ENCODE measurements at regions not wholly inside any gene's neighbourhood (a gene's known extent, or its start where the extent isn't known, plus 50 kb on each side); places are given as distances from the start of the nearest gene placed in this dataset.

DNA sequence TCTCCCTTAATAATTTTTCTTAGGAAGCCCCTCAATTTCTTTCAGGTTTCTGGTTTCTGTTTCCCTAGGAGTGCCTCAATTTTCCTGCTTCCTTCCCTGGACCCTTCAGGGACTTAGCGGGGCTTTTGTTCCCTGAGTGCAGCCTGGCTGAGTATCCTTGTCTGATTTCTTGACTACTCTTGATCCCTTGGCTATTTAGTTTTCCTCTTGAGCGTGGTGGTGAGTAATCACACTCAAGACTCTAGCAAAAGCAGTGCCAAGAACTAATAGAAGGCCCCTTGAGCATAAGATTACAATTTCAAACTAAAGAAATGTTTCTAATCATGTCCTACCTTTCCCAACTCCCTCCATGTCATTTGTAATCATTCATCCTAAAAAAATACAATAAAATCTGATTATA, 94.3 kb upstream of the C3orf80 start:
- H3K4me1 ChIP-seq, result no peaks in the 10 kb centered on the region
- H3K27me3 ChIP-seq, result no peaks in the 10 kb centered on the region
- TF ChIP-seq POLR2AphosphoS5 (IDR thresholded peaks at IDR 0.05; ENCODE audit: insufficient read depth in 1 of 2, low read depth in 1 of 2) (no peak), POLR2A (IDR thresholded peaks at IDR 0.05) (no peak)
- TF ChIP-seq, protein P1, sequence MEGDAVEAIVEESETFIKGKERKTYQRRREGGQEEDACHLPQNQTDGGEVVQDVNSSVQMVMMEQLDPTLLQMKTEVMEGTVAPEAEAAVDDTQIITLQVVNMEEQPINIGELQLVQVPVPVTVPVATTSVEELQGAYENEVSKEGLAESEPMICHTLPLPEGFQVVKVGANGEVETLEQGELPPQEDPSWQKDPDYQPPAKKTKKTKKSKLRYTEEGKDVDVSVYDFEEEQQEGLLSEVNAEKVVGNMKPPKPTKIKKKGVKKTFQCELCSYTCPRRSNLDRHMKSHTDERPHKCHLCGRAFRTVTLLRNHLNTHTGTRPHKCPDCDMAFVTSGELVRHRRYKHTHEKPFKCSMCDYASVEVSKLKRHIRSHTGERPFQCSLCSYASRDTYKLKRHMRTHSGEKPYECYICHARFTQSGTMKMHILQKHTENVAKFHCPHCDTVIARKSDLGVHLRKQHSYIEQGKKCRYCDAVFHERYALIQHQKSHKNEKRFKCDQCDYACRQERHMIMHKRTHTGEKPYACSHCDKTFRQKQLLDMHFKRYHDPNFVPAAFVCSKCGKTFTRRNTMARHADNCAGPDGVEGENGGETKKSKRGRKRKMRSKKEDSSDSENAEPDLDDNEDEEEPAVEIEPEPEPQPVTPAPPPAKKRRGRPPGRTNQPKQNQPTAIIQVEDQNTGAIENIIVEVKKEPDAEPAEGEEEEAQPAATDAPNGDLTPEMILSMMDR (IDR thresholded peaks at IDR 0.05), result no peak
- H3K9me3 ChIP-seq, result no peaks in the 10 kb centered on the region
- H3K36me3 ChIP-seq, result no peaks in the 10 kb centered on the region
- intact Hi-C loops (cut with DNase I), result no loop called here
- DNase-seq (ENCODE audit: extremely low spot score in 2 of 2), result no peak
- no peak overlapping the region for H3K27ac ChIP-seq
- H3K4me3 ChIP-seq, result no peak overlapping the region

DNA sequence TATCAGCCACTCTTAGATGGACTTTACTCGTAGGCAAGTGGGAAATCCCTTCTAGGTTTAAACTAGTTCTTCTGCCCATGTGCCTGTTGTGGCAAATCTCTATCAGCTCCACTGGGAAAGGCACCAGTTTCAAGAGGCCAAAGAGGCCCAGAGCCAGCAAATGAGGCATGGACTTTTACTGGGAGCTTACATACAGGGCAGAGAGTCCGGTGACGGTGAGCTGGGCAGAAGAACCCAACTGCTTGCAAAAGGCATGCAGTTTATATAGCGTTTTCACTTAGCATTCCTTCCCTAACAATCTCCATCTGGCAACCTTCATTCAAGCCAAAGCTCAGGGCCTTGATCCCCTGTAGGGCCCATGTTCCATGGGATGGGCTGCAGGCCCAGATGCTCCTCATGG, 93.0 kb upstream of the C3orf80 start:
- Histone ChIP-seq H3K4me1 (no peaks in the 10 kb centered on the region), H3K9me3 (no peaks in the 10 kb centered on the region), H3K27ac (no peak overlapping the region), H3K4me3 (no peak overlapping the region), H3K27me3 (no peaks in the 10 kb centered on the region), H3K36me3 (no peaks in the 10 kb centered on the region)
- TF ChIP-seq POLR2A (IDR thresholded peaks at IDR 0.05) (no peak), POLR2AphosphoS5 (IDR thresholded peaks at IDR 0.05; ENCODE audit: insufficient read depth in 1 of 2, low read depth in 1 of 2) (no peak)
- TF ChIP-seq, protein P1 (IDR thresholded peaks at IDR 0.05), result no peak
- DNase-seq (ENCODE audit: extremely low spot score in 2 of 2), result no peak
- intact Hi-C loops (cut with DNase I), result no loop called here

DNA sequence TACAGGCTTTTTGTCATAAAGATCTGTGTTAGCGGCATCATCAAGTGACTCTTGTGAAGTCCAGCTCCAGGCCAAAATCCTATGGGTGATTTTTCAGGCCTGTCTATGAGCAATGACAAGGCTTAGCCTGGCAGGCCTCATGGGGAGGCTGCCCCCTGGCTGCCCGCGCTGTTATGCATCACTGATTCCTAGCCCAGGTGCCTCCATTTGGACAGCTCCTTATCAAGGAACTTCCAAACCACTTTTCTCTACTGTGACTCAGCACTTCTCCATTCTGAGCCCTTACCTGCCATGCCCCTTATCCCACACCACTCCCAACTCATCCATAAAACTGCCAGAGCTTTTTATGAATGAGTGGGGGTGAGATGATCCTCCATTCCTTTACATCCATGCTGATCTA, 91.5 kb upstream of the C3orf80 start:
- DNase-seq (ENCODE audit: extremely low spot score in 2 of 2), result no peak
- Histone ChIP-seq H3K36me3 (no peaks in the 10 kb centered on the region), H3K4me3 (no peak overlapping the region), H3K27me3 (no peaks in the 10 kb centered on the region), H3K27ac (no peak overlapping the region), H3K4me1 (no peaks in the 10 kb centered on the region), H3K9me3 (no peaks in the 10 kb centered on the region)
- intact Hi-C loops (cut with DNase I), result no loop called here
- TF ChIP-seq, protein P1 (IDR thresholded peaks at IDR 0.05), result no peak

DNA sequence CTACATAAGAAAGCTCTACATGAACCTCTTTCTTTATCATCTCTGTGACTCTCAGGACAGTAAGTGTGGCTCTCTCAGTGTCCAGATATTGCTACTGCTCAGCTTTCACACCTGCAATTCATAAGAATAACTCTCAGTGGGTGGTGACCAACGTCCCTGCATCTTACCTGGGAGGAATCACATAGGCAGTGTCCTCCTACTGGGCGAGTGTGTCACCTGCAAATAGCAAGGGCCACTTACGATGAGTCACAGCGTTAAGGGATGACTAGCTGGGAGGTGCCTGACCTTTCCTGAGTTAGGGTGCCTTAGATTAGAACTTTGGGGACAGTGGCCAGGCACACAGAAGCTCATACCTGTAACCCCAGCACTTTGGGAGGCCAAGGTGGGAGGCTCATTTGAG, 90.8 kb upstream of the C3orf80 start:
- intact Hi-C loops (cut with DNase I), result no loop called here

DNA sequence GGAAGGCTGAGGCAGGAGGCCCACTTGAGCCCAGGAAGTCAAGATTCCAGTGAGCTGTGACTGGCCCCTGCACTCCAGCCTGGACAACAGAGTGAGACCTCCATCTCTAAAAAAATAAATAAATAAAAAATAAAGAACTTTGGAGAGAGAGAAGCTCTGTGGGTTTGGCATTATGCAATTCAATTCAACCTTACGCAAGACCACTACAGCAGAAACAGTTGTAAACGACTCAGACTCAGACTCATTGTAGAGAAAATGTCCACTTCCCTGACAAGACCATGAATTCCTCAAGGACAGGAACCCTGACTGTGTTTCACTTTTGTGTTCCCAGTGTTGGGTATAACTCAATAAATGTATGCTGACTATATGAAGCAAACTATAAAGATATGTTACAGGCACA, 90.3 kb upstream of the C3orf80 start:
- Histone ChIP-seq H3K9me3 (no peaks in the 10 kb centered on the region), H3K4me3 (no peak overlapping the region), H3K4me1 (no peaks in the 10 kb centered on the region), H3K27me3 (no peaks in the 10 kb centered on the region), H3K27ac (no peak overlapping the region), H3K36me3 (no peaks in the 10 kb centered on the region)
- intact Hi-C loops (cut with DNase I), result no loop called here
- no peak for DNase-seq (ENCODE audit: extremely low spot score in 2 of 2)
- TF ChIP-seq, protein P1 (IDR thresholded peaks at IDR 0.05), result no peak
- TF ChIP-seq POLR2AphosphoS5 (IDR thresholded peaks at IDR 0.05; ENCODE audit: insufficient read depth in 1 of 2, low read depth in 1 of 2) (no peak), POLR2A (IDR thresholded peaks at IDR 0.05) (no peak)

More for the DNA sequence above, 90.8 kb upstream of the C3orf80 start:
- Histone ChIP-seq H3K27ac (no peak overlapping the region), H3K9me3 (no peaks in the 10 kb centered on the region), H3K36me3 (no peaks in the 10 kb centered on the region), H3K27me3 (no peaks in the 10 kb centered on the region), H3K4me3 (no peak overlapping the region), H3K4me1 (no peaks in the 10 kb centered on the region)
- DNase-seq (ENCODE audit: extremely low spot score in 2 of 2), result no peak
- TF ChIP-seq, protein P1 (IDR thresholded peaks at IDR 0.05), result no peak
- TF ChIP-seq POLR2AphosphoS5 (IDR thresholded peaks at IDR 0.05; ENCODE audit: insufficient read depth in 1 of 2, low read depth in 1 of 2) (no peak), POLR2A (IDR thresholded peaks at IDR 0.05) (no peak)
